Ishikawa (cell line): ENCODE measurements at regions not wholly inside any gene's neighbourhood (a gene's known extent, or its start where the extent isn't known, plus 50 kb on each side); places are given as distances from the start of the nearest gene placed in this dataset.

Source experiments
- CEBPB ChIP-seq: IDR thresholded peaks from 2 replicates; pipeline ENCODE4 v1.6.1; 2012
- CREB1 ChIP-seq: IDR thresholded peaks from 2 replicates; pipeline ENCODE4 v1.6.1; 2012; ENCODE audit warnings: low read depth
- EGR1 ChIP-seq: IDR thresholded peaks from 2 replicates; pipeline ENCODE4 v1.6.1; 2012
- EP300 ChIP-seq: IDR thresholded peaks from 2 replicates; pipeline ENCODE4 v1.6.1; 2012; ENCODE audit warnings: borderline replicate concordance
- FOXM1 ChIP-seq: IDR thresholded peaks from 2 replicates; pipeline ENCODE4 v1.6.1; 2012; ENCODE audit warnings: low read depth, borderline replicate concordance
- NFIC ChIP-seq: IDR thresholded peaks from 2 replicates; pipeline ENCODE4 v1.6.1; 2012
- RAD21 ChIP-seq: IDR thresholded peaks from 2 replicates; pipeline ENCODE4 v1.6.1; 2012; ENCODE audit warnings: low read depth
- TAF1 ChIP-seq: IDR thresholded peaks from 2 replicates; pipeline ENCODE4 v1.6.1; 2012; ENCODE audit warnings: low read depth, mild to moderate bottlenecking
- TCF12 ChIP-seq: IDR thresholded peaks from 2 replicates; pipeline ENCODE4 v1.6.1; 2012; ENCODE audit warnings: low read depth
- TEAD4 ChIP-seq: IDR thresholded peaks from 2 replicates; pipeline ENCODE4 v1.6.1; 2012
- YY1 ChIP-seq: IDR thresholded peaks from 2 replicates; pipeline ENCODE4 v1.6.1; 2012; ENCODE audit warnings: low read depth
- ZBTB7A ChIP-seq: IDR thresholded peaks from 2 replicates; pipeline ENCODE4 v1.6.1; 2012; ENCODE audit warnings: low read depth
- TF ChIP-seq, protein P1 (sequence below): IDR thresholded peaks from 2 replicates; pipeline ENCODE4 v1.6.1; 2012
- TF ChIP-seq, protein P2 (sequence below): IDR thresholded peaks from 2 replicates; pipeline ENCODE4 v1.6.1; 2012; ENCODE audit warnings: low read depth, mild to moderate bottlenecking
- TF ChIP-seq, protein P3 (sequence below): IDR thresholded peaks from 2 replicates; pipeline ENCODE4 v1.6.1; 2012

DNA sequence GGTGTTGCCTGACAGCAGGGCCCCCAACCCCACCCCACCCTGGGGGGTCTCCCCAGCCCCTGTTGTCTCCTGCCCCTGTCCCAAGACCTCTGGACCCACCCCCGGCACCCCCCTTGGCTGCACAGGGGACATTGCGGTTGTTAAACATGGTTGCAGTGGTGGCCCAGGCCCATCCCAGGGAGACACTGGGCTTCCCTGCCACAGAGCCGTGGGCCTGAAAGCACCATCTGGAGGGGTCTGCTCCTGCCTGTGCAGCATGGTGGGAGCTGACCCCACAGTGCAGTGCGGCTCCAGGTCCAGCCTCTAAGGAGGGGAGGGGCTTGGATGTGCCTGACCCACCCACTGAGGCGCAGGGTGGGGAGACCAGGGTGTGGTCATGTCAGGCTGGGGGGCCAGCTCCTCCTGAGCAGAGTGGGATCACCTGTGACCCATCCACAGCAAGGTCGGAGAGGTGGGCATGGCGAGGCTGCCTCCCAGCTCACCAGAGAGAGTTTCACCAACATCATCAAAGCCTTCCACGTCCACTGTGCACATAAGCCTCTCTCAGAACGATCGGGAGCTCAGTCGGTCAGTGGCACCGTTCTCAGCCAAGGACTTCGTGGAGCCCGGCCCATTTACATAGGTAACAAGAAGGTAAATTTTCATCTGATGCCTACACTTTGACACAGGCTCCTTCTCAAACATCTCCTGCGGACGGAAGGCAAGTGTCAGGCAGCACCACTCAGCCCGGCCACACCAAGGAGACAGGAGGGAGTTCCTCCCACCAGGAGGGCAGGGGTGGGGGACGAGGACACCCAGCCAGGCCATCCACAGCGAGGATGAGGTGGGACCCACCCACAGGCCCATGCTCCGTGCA lies 201.1 kb downstream of the BRD1 start:
- TF ChIP-seq CEBPB (no peak), RAD21 (no peak), CREB1 (no peak), TCF12 (no peak), YY1 (no peak), ZBTB7A (no peak), NFIC (no peak), FOXM1 (no peak), EGR1 (no peak), TEAD4 (no peak), EP300 (no peak), TAF1 (no peak)
- TF ChIP-seq, protein P1, sequence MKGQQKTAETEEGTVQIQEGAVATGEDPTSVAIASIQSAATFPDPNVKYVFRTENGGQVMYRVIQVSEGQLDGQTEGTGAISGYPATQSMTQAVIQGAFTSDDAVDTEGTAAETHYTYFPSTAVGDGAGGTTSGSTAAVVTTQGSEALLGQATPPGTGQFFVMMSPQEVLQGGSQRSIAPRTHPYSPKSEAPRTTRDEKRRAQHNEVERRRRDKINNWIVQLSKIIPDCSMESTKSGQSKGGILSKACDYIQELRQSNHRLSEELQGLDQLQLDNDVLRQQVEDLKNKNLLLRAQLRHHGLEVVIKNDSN = no peak
- TF ChIP-seq, protein P2, sequence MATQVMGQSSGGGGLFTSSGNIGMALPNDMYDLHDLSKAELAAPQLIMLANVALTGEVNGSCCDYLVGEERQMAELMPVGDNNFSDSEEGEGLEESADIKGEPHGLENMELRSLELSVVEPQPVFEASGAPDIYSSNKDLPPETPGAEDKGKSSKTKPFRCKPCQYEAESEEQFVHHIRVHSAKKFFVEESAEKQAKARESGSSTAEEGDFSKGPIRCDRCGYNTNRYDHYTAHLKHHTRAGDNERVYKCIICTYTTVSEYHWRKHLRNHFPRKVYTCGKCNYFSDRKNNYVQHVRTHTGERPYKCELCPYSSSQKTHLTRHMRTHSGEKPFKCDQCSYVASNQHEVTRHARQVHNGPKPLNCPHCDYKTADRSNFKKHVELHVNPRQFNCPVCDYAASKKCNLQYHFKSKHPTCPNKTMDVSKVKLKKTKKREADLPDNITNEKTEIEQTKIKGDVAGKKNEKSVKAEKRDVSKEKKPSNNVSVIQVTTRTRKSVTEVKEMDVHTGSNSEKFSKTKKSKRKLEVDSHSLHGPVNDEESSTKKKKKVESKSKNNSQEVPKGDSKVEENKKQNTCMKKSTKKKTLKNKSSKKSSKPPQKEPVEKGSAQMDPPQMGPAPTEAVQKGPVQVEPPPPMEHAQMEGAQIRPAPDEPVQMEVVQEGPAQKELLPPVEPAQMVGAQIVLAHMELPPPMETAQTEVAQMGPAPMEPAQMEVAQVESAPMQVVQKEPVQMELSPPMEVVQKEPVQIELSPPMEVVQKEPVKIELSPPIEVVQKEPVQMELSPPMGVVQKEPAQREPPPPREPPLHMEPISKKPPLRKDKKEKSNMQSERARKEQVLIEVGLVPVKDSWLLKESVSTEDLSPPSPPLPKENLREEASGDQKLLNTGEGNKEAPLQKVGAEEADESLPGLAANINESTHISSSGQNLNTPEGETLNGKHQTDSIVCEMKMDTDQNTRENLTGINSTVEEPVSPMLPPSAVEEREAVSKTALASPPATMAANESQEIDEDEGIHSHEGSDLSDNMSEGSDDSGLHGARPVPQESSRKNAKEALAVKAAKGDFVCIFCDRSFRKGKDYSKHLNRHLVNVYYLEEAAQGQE = no peak
- TF ChIP-seq, protein P3, sequence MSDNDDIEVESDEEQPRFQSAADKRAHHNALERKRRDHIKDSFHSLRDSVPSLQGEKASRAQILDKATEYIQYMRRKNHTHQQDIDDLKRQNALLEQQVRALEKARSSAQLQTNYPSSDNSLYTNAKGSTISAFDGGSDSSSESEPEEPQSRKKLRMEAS = no peak

DNA sequence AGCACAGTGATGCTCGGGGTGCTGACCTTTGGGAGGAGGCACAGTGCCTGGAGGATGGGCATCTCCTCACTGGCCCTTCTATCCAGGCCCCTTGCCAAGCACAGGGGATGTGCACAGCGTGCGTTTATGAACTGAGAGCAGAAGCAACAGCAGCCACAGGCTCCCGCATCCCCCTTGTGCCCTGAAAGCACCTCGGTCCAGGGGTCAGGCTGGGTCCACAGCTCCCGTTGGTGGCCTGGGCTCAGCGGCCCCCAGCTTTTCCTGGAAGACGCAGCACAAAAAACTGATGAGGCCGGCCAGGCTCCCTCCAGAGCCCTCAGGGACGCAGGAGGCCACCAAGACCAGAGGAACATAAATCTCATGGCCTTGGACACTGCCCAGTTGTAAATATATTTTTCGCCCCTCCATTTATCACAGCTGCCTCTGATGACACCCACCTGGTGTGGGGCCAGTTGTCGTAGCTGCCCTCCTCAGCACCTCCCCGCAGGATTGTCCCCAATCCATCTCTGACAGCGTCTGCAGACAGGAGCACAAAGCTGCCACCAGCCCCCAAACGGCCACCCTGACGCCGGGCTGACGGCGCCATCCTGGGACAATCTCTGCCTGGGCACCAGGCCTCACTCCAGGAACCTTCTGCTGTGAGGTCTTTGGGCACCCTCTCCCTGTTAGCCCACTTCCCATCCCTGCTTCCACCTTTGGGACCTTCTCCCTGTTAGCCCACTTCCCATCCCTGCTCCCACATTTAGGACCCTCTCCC lies 203.1 kb downstream of the BRD1 start:
- TF ChIP-seq EP300 (no peak), NFIC (no peak), TAF1 (no peak), YY1 (no peak), TEAD4 (no peak), EGR1 (no peak), ZBTB7A (no peak)
- TF ChIP-seq, protein P3 = no peak

DNA sequence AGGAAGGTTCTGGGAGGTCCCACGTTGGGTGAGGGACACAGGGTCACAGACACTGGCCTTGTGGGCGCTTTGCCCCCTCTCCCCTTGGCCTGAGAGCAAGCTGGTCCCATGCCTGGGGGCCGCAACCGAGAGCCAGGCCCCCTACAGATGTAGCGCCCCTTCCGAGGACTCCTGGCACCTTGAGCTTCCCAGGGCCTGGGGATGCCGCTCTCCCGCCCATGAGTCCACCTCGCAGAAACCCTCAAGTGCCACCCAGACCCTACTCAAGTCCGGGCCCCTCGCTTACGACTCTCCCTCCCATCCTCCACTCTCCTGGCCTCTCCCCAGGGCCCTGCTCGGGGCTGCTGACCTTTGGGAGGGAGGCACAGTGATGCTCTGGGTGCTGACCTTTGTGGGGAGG lies 204.0 kb downstream of the BRD1 start:
- TF ChIP-seq CEBPB (no peak), ZBTB7A (no peak), EGR1 (no peak), CREB1 (no peak), YY1 (no peak), TAF1 (no peak), FOXM1 (no peak), NFIC (no peak)
- TF ChIP-seq, protein P2 = no peak
- TF ChIP-seq, protein P1 = no peak

DNA sequence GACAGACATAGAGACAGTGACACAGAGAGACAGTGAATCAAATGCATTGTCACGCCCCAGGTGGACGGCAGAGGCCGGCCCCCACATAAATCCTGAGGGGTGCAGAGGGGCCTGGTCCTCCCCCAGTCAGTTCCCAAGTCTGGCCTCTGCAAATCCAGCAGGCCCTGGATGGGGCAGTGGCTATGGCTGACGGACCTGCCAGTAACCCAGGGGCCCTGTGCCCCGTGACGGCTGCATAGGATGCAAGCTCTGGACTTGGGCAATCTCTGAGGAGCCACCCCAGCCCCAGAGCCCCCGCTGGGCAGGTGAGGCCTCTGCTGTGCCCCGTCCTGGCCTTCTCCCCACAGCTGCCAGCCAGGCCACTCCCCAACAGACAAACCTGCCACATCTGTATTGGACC lies 204.5 kb downstream of the BRD1 start:
- no peak for TF ChIP-seq NFIC
- no peak for TF ChIP-seq TCF12
- TF ChIP-seq, protein P2 = no peak
- no peak for TF ChIP-seq EP300
- no peak for TF ChIP-seq TEAD4
- TF ChIP-seq EGR1 = no peak
- TF ChIP-seq, protein P3 = no peak
- no peak for TF ChIP-seq FOXM1
- TF ChIP-seq CEBPB = no peak
- no peak for TF ChIP-seq RAD21
